Astrocyte (in vitro differentiated cells and primary cell): ENCODE measurements at regions not wholly inside any gene's neighbourhood (a gene's known extent, or its start where the extent isn't known, plus 50 kb on each side); places are given as distances from the start of the nearest gene placed in this dataset.

ENCODE experiments used
- CTCF ChIP-seq: IDR thresholded peaks from 2 replicates; pipeline ENCODE4 v1.5.1; 2011; ENCODE audit warnings: low read depth, mild to moderate bottlenecking, inconsistent platforms, low read length, moderate library complexity; ENCODE audit not compliant: insufficient read depth
- EZH2 ChIP-seq: IDR thresholded peaks from 2 replicates; pipeline ENCODE4 v1.6.1; 2012; ENCODE audit warnings: mild to moderate bottlenecking, low read length, inconsistent platforms; ENCODE audit not compliant: insufficient read depth

DNA sequence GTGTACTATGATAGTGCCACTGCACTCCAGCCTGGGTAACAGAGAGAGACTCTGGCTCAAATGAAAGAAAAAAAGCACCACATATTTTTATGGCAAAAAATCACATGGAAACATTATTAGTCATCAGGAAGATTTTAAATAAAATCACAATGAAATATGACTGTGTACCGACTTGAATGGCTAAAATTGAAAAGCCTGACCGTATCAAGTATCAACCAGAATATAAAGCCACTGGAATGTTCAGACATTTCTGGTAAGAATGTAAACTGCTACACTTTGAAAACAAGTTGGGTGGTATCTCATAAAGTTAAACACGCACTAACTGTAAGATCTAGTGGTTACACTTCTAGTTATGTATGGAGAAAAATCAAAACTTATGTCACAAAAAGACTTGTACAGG, 306.7 kb upstream of the MBL2 start:
- no peak for TF ChIP-seq CTCF
- TF ChIP-seq EZH2 = no peak
